G401 (cell line): ENCODE measurements at regions not wholly inside any gene's neighbourhood (a gene's known extent, or its start where the extent isn't known, plus 50 kb on each side); places are given as distances from the start of the nearest gene placed in this dataset.

ENCODE experiments used
- DNase-seq: peaks from one replicate; pipeline ENCODE4 v3.0.0-alpha.2; 2015; ENCODE audit warnings: low spot score
- in situ Hi-C: cut with HindIII; loops from 2 replicates; pipeline ENCODE4 v1.10.0; 2016; ENCODE audit warnings: low sequenced_read_pairs, mixed read lengths

- no peak for DNase-seq
- in situ Hi-C loops, result no loop called here
Observed at GRCh38 chr12:115114140-115114539, 430.2 kb upstream of the TBX3 start.

GRCh38 chr12:115109863-115110262 lies 425.9 kb upstream of the TBX3 start:
- in situ Hi-C loops, result no loop called here
- DNase-seq, result no peak

- no peak for DNase-seq
- in situ Hi-C loops, result no loop called here
Observed at GRCh38 chr12:115108129-115109100, 424.4 kb upstream of the TBX3 start.

- in situ Hi-C loops, result no loop called here
- DNase-seq, result no peak
Observed at GRCh38 chr12:115103884-115104883, 420.2 kb upstream of the TBX3 start.

- in situ Hi-C loops, result no loop called here
Observed at GRCh38 chr12:115102450-115102849, 418.5 kb upstream of the TBX3 start.

GRCh38 chr12:115101520-115101919 lies 417.5 kb upstream of the TBX3 start:
- in situ Hi-C loops, result no loop called here
- DNase-seq, result no peak

More at GRCh38 chr12:115102450-115102849, 418.5 kb upstream of the TBX3 start:
- no peak for DNase-seq

- in situ Hi-C loops, result no loop called here
- no peak for DNase-seq
Observed at GRCh38 chr12:115097416-115097815, 413.4 kb upstream of the TBX3 start.

GRCh38 chr12:115096588-115097397 lies 412.8 kb upstream of the TBX3 start:
- in situ Hi-C loops, result no loop called here

GRCh38 chr12:115095073-115095748 lies 411.2 kb upstream of the TBX3 start:
- DNase-seq, result no peak
- in situ Hi-C loops, result no loop called here

More at GRCh38 chr12:115096588-115097397, 412.8 kb upstream of the TBX3 start:
- no peak for DNase-seq

- in situ Hi-C loops, result no loop called here
Observed at GRCh38 chr12:115094163-115094816, 410.3 kb upstream of the TBX3 start.

GRCh38 chr12:115093261-115093660 lies 409.3 kb upstream of the TBX3 start:
- no peak for DNase-seq
- in situ Hi-C loops, result no loop called here

More at GRCh38 chr12:115094163-115094816, 410.3 kb upstream of the TBX3 start:
- DNase-seq, result no peak

- no peak for DNase-seq
- in situ Hi-C loops, result no loop called here
Observed at GRCh38 chr12:115090783-115091182, 406.8 kb upstream of the TBX3 start.

- DNase-seq, result no peak
- in situ Hi-C loops, result no loop called here
Observed at GRCh38 chr12:115088995-115089841, 405.2 kb upstream of the TBX3 start.

- DNase-seq, result no peak
- in situ Hi-C loops, result no loop called here
Observed at GRCh38 chr12:115088328-115088994, 404.5 kb upstream of the TBX3 start.

- DNase-seq, result no peak
- in situ Hi-C loops, result no loop called here
Observed at GRCh38 chr12:115085594-115085993, 401.6 kb upstream of the TBX3 start.

GRCh38 chr12:115079760-115080159 lies 395.8 kb upstream of the TBX3 start:
- in situ Hi-C loops, result no loop called here
- DNase-seq, result no peak
